GM12878 (cell line): ENCODE measurements at regions not wholly inside any gene's neighbourhood (a gene's known extent, or its start where the extent isn't known, plus 50 kb on each side); places are given as distances from the start of the nearest gene placed in this dataset.

Experiments
- ATAC-seq: fragments of 200-7000 bp; cut with Tn5 transposase; 3 replicates; pipeline ENCODE4 v1.9.1; 2020; ENCODE audit warnings: mild to moderate bottlenecking, moderate library complexity
- BruUV-seq: library from RNA; stranded (reverse); fragments of 400-500 nt; replicated peaks from 2 replicates; lab custom pipeline; 2021; lab: Mats Ljungman, UMichigan
- CTCF ChIA-PET: fragments of 300-600 bp; sonication (Branson Sonifier 250); formaldehyde crosslinking; extraction: SDS; loops from one replicate; lab custom pipeline; 2021; ENCODE audit warnings: inconsistent platforms; lab: Yijun Ruan, JAX
- POLR2A ChIA-PET: fragments of 350-600 bp; formaldehyde crosslinking; extraction: SDS; loops from one replicate; lab custom pipeline; 2021; ENCODE audit warnings: inconsistent platforms; lab: Charles Lee
- RAD21 ChIA-PET: fragments of 300-600 bp; sonication (Branson Sonifier 250); formaldehyde crosslinking; loops from one replicate; lab custom pipeline; 2023; ENCODE audit warnings: antibody characterized with exemption; ENCODE audit not compliant: unreplicated experiment; lab: Charles Lee
- SMC1A ChIA-PET: fragments of 300-600 bp; sonication (Branson Sonifier 250); formaldehyde crosslinking; loops from one replicate; lab custom pipeline; 2023; ENCODE audit not compliant: unreplicated experiment, uncharacterized antibody; lab: Charles Lee
- DNase-seq: peaks from one replicate; pipeline ENCODE4 v3.0.0-alpha.2; 2011; ENCODE audit warnings: low read depth, low spot score
- FAIRE-seq: peaks from 3 replicates; lab custom pipeline; 2011; peaks lifted over from hg19 to GRCh38; lab: Jason Lieb, UNC
- H2AFZ ChIP-seq: 2 replicates; pipeline ENCODE4 v1.6.0; 2011; ENCODE audit warnings: low read depth, low read length, control low read depth; ENCODE audit not compliant: control insufficient read depth
- H3K27ac ChIP-seq: 2 replicates; pipeline ENCODE4 v1.5.1; 2011; ENCODE audit warnings: control low read depth; ENCODE audit not compliant: control insufficient read depth, insufficient read depth
- H3K27me3 ChIP-seq, 2 experiments: replicated peaks in 1 of 2; 2 replicates each; pipeline versions ENCODE4 v1.6.0 to v1.6.1; 2011; ENCODE audit warnings: low read length in 1 of 2; ENCODE audit not compliant: control insufficient read depth in 2 of 2, insufficient read depth in 2 of 2
- H3K36me3 ChIP-seq, 2 experiments: 2 replicates each; pipeline ENCODE4 v1.5.1; 2011; ENCODE audit warnings: low read length in 1 of 2; ENCODE audit not compliant: control insufficient read depth in 2 of 2, insufficient read depth in 2 of 2
- H3K4me1 ChIP-seq: 2 replicates; pipeline ENCODE4 v1.6.1; 2011; ENCODE audit warnings: mild to moderate bottlenecking, low read length, moderate library complexity, mixed read lengths; ENCODE audit not compliant: control insufficient read depth, insufficient read depth
- H3K4me2 ChIP-seq: 2 replicates; pipeline ENCODE4 v1.6.0; 2011; ENCODE audit warnings: control low read depth; ENCODE audit not compliant: control insufficient read depth, insufficient read depth
- H3K4me3 ChIP-seq: fragments of 200-600 bp; sonication (generic); 2 replicates; pipeline ENCODE4 v1.5.1; 2016
- H3K79me2 ChIP-seq: 2 replicates; pipeline ENCODE4 v1.6.0; 2011; ENCODE audit warnings: low read length; ENCODE audit not compliant: control insufficient read depth, insufficient read depth
- H3K9ac ChIP-seq: 2 replicates; pipeline ENCODE4 v1.8.0; 2011; ENCODE audit warnings: low read length, control low read depth, mixed read lengths; ENCODE audit not compliant: control insufficient read depth, insufficient read depth
- H3K9me3 ChIP-seq: replicated peaks from 3 replicates; pipeline ENCODE4 v1.5.1; 2011; ENCODE audit warnings: mild to moderate bottlenecking, low read length; ENCODE audit not compliant: control insufficient read depth, insufficient read depth
- H4K20me1 ChIP-seq: 2 replicates; pipeline ENCODE4 v1.6.0; 2011; ENCODE audit not compliant: control insufficient read depth, insufficient read depth
- BCLAF1 ChIP-seq: fragments of 450-650 bp; IDR thresholded peaks from 2 replicates; pipeline ENCODE4 v1.6.1; 2017; ENCODE audit warnings: antibody characterized with exemption, mild to moderate bottlenecking, moderate library complexity
- CBX3 ChIP-seq: fragments of 200-600 bp; sonication (generic); IDR thresholded peaks from 2 replicates; pipeline ENCODE4 v1.6.1; 2016; ENCODE audit warnings: low read depth, borderline replicate concordance
- ETV6 ChIP-seq, 2 experiments: fragments of 450-650 bp in 1 of 2; IDR thresholded peaks in 1 of 2; conservative IDR thresholded peaks in 1 of 2; 2 replicates each; pipeline ENCODE4 v1.6.1; 2014; ENCODE audit warnings: antibody characterized with exemption in 1 of 2, borderline replicate concordance in 1 of 2, low read depth in 1 of 2, mild to moderate bottlenecking in 1 of 2, moderate library complexity in 1 of 2
- FOXK2 ChIP-seq: fragments of 450-650 bp; IDR thresholded peaks from 2 replicates; pipeline ENCODE4 v1.6.1; 2017; ENCODE audit warnings: mild to moderate bottlenecking, moderate library complexity
- IKZF2 ChIP-seq, 2 experiments: fragments of 450-650 bp; IDR thresholded peaks; 2 replicates each; pipeline ENCODE4 v1.6.1; 2017; ENCODE audit warnings: mild to moderate bottlenecking in 2 of 2, moderate library complexity in 2 of 2
- JUND ChIP-seq: IDR thresholded peaks from 2 replicates; pipeline ENCODE4 v1.6.1; 2012; ENCODE audit warnings: low read depth, mild to moderate bottlenecking, low read length, improper control_type of control experiment, moderate library complexity
- MYB ChIP-seq: fragments of 150-350 bp; IDR thresholded peaks from 2 replicates; pipeline ENCODE4 v1.6.1; 2014; ENCODE audit warnings: mild to moderate bottlenecking, low read depth, low read length, borderline replicate concordance
- NFXL1 ChIP-seq: fragments of 450-650 bp; IDR thresholded peaks from 2 replicates; pipeline ENCODE4 v1.6.1; 2017; ENCODE audit warnings: antibody characterized with exemption, mild to moderate bottlenecking, borderline replicate concordance
- SIN3A ChIP-seq: IDR thresholded peaks from 2 replicates; pipeline ENCODE4 v1.6.1; 2012; ENCODE audit warnings: low read depth, low read length, improper control_type of control experiment
- SMAD5 ChIP-seq: IDR thresholded peaks from 2 replicates; pipeline ENCODE4 v1.6.1; 2016; ENCODE audit warnings: antibody characterized with exemption, low read depth
- SP1 ChIP-seq: IDR thresholded peaks from one replicate; pipeline ENCODE4 v1.6.1; 2011; ENCODE audit warnings: low read depth, low read length
- TCF12 ChIP-seq: IDR thresholded peaks from 2 replicates; pipeline ENCODE4 v1.6.1; 2011; ENCODE audit warnings: low read depth, mild to moderate bottlenecking, low read length
- TCF7 ChIP-seq: IDR thresholded peaks from 2 replicates; pipeline ENCODE4 v1.6.1; 2014; ENCODE audit warnings: antibody characterized with exemption, borderline replicate concordance
- WRNIP1 ChIP-seq: IDR thresholded peaks from 2 replicates; pipeline ENCODE4 v1.6.1; 2011; ENCODE audit warnings: low read depth, low read length, improper control_type of control experiment, borderline replicate concordance
- WGBS: methylation state at CpG from one replicate; pipeline ENCODE4 v1.1.6; 2016; ENCODE audit warnings: low lambda C conversion rate; ENCODE audit not compliant: insufficient replicate concordance, insufficient coverage; ENCODE audit errors: missing lambda C conversion rate; 5-methylcytosine and 5-hydroxymethylcytosine counted together
- in situ Hi-C: fragments of 300-500 bp; cut with MboI; formaldehyde crosslinking; loops from 9 replicates; pipeline ENCODE4 v1.14.3; 2018; ENCODE audit warnings: mixed read lengths
- intact Hi-C: fragments of 100-400 bp; cut with micrococcal nuclease; formaldehyde crosslinking; loops from one replicate; pipeline ENCODE4 v1.14.2; 2022; ENCODE audit not compliant: unreplicated experiment

GRCh38 chr4:38354421-38354820 is 309.6 kb upstream of the KLF3 start:
- Histone ChIP-seq H3K9me3 (no peaks in the 10 kb centered on the region; the same call in 1 of the 3 replicates), H3K9ac (no peak overlapping the region), H3K27ac (no peak overlapping the region), H3K4me2 (no peak overlapping the region), H3K36me3 (no peaks in the 10 kb centered on the region), H3K4me1 (no peaks in the 10 kb centered on the region), H4K20me1 (no peaks in the 10 kb centered on the region), H3K27me3 (no peaks in the 10 kb centered on the region), H3K4me3 (no peak overlapping the region), H2AFZ (no peak overlapping the region), H3K79me2 (no peaks in the 10 kb centered on the region)
- intact Hi-C loops (no loop called here), in situ Hi-C loops (no loop called here)
- ATAC-seq (no peak), FAIRE-seq (no peak), DNase-seq (no peak)
- TF ChIP-seq SIN3A (no peak), MYB (no peak), FOXK2 (no peak), WRNIP1 (no peak), BCLAF1 (no peak), SP1 (no peak), NFXL1 (no peak), SMAD5 (no peak), TCF7 (no peak), CBX3 (no peak), TCF12 (no peak), IKZF2 (IDR thresholded peaks at IDR 0.05) (no peak), ETV6 (conservative IDR thresholded peaks at IDR 0.05 in 1 of 2, IDR thresholded peaks at IDR 0.05 in 1 of 2; ENCODE audit: borderline replicate concordance in 1 of 2, low read depth in 1 of 2) (no peak), JUND (no peak)
- BruUV-seq = no TSS peak
- ChIA-PET CTCF (no interaction called here), RAD21 (no interaction called here), SMC1A (interaction anchor here (1.7 kb wide), 1 partner anchor 36 kb away, joined by 4 read pairs; no protein-coding TSS in a partner anchor), POLR2A (no interaction called here)
- WGBS = 94% methylated on average over 1 of the region's 1 CpG
